ENCODE measurements at regions not wholly inside any gene's neighbourhood (a gene's known extent, or its start where the extent isn't known, plus 50 kb on each side); places are given as distances from the start of the nearest gene placed in this dataset.
A peak's percentile ranks its signal among the peaks of the same experiment; 100 is the strongest.

GRCh38 chr2:18200771-18201170 is 322.3 kb downstream of the KCNS3 start:
- Mint-ChIP-seq H3K4me1 (no peaks in the 10 kb centered on the region), H3K4me3 (no peak overlapping the region), H3K36me3 (ENCODE audit: low read depth) (no peaks in the 10 kb centered on the region), H3K27ac (no peak overlapping the region), H3K27me3 (no peaks in the 10 kb centered on the region), H3K9me3 (no peaks in the 10 kb centered on the region)
- intact Hi-C loops (cut with micrococcal nuclease) = no loop called here
- no peak for DNase-seq

- intact Hi-C loops (cut with micrococcal nuclease) = no loop called here
Observed at GRCh38 chr2:18198677-18199076, 320.2 kb downstream of the KCNS3 start.

GRCh38 chr2:18194161-18194560 is 315.7 kb downstream of the KCNS3 start:
- H3K27ac Mint-ChIP-seq = no peak overlapping the region
- intact Hi-C loops (cut with micrococcal nuclease) = no loop called here
- no peaks in the 10 kb centered on the region for H3K36me3 Mint-ChIP-seq (ENCODE audit: low read depth)
- no peak for DNase-seq
- H3K27me3 Mint-ChIP-seq = no peaks in the 10 kb centered on the region
- H3K4me3 Mint-ChIP-seq = no peak overlapping the region
- H3K9me3 Mint-ChIP-seq = no peaks in the 10 kb centered on the region
- no peaks in the 10 kb centered on the region for H3K4me1 Mint-ChIP-seq

More at GRCh38 chr2:18198677-18199076, 320.2 kb downstream of the KCNS3 start:
- Mint-ChIP-seq H3K27me3 (no peaks in the 10 kb centered on the region), H3K9me3 (no peaks in the 10 kb centered on the region), H3K4me1 (no peaks in the 10 kb centered on the region), H3K27ac (no peak overlapping the region), H3K36me3 (ENCODE audit: low read depth) (no peaks in the 10 kb centered on the region), H3K4me3 (no peak overlapping the region)
- DNase-seq = no peak

GRCh38 chr2:18186816-18187613 is 308.5 kb downstream of the KCNS3 start:
- intact Hi-C loops (cut with micrococcal nuclease) = no loop called here
- H3K4me3 Mint-ChIP-seq = no peak overlapping the region
- no peaks in the 10 kb centered on the region for H3K4me1 Mint-ChIP-seq
- DNase-seq = no peak
- H3K27ac Mint-ChIP-seq = no peak overlapping the region
- no peaks in the 10 kb centered on the region for H3K9me3 Mint-ChIP-seq
- H3K27me3 Mint-ChIP-seq = no peaks in the 10 kb centered on the region
- no peaks in the 10 kb centered on the region for H3K36me3 Mint-ChIP-seq (ENCODE audit: low read depth)

- Mint-ChIP-seq H3K27me3 (no peaks in the 10 kb centered on the region), H3K4me1 (no peaks in the 10 kb centered on the region), H3K4me3 (no peak overlapping the region), H3K36me3 (ENCODE audit: low read depth) (no peaks in the 10 kb centered on the region), H3K27ac (no peak overlapping the region), H3K9me3 (no peaks in the 10 kb centered on the region)
- intact Hi-C loops (cut with micrococcal nuclease) = no loop called here
- no peak for DNase-seq
Observed at GRCh38 chr2:18182861-18183260, 304.4 kb downstream of the KCNS3 start.

- Mint-ChIP-seq H3K9me3 (no peaks in the 10 kb centered on the region), H3K36me3 (ENCODE audit: low read depth) (no peaks in the 10 kb centered on the region), H3K4me3 (no peak overlapping the region), H3K27ac (no peak overlapping the region), H3K4me1 (no peaks in the 10 kb centered on the region), H3K27me3 (no peaks in the 10 kb centered on the region)
- DNase-seq = no peak
- intact Hi-C loops (cut with micrococcal nuclease) = no loop called here
Observed at GRCh38 chr2:18180912-18181311, 302.4 kb downstream of the KCNS3 start.

- H3K36me3 Mint-ChIP-seq (ENCODE audit: low read depth) = no peaks in the 10 kb centered on the region
- no peak overlapping the region for H3K27ac Mint-ChIP-seq
- H3K4me1 Mint-ChIP-seq = no peaks in the 10 kb centered on the region
- H3K4me3 Mint-ChIP-seq = no peak overlapping the region
- H3K9me3 Mint-ChIP-seq = no peaks in the 10 kb centered on the region
- intact Hi-C loops (cut with micrococcal nuclease) = no loop called here
- H3K27me3 Mint-ChIP-seq = no peaks in the 10 kb centered on the region
- no peak for DNase-seq
Observed at GRCh38 chr2:18180031-18180610, 301.7 kb downstream of the KCNS3 start.

- intact Hi-C loops (cut with micrococcal nuclease) = loop anchor here (2.0 kb wide), 1 partner anchor 328 kb away; no protein-coding TSS in a partner anchor
- Mint-ChIP-seq H3K9me3 (no peaks in the 10 kb centered on the region), H3K4me3 (no peak overlapping the region), H3K36me3 (ENCODE audit: low read depth) (no peaks in the 10 kb centered on the region), H3K27me3 (no peaks in the 10 kb centered on the region), H3K27ac (no peak overlapping the region), H3K4me1 (no peaks in the 10 kb centered on the region)
- DNase-seq = peak; percentile 78
Observed at GRCh38 chr2:18178736-18179349, 300.4 kb downstream of the KCNS3 start.

- H3K4me1 Mint-ChIP-seq = no peaks in the 10 kb centered on the region
- H3K9me3 Mint-ChIP-seq = no peaks in the 10 kb centered on the region
- no peaks in the 10 kb centered on the region for H3K36me3 Mint-ChIP-seq (ENCODE audit: low read depth)
- no peak for DNase-seq
- no peak overlapping the region for H3K27ac Mint-ChIP-seq
- H3K4me3 Mint-ChIP-seq = no peak overlapping the region
- no peaks in the 10 kb centered on the region for H3K27me3 Mint-ChIP-seq
- intact Hi-C loops (cut with micrococcal nuclease) = no loop called here
Observed at GRCh38 chr2:18176679-18177215, 298.3 kb downstream of the KCNS3 start.

- Mint-ChIP-seq H3K36me3 (ENCODE audit: low read depth) (no peaks in the 10 kb centered on the region), H3K27ac (no peak overlapping the region), H3K27me3 (no peaks in the 10 kb centered on the region), H3K4me1 (no peaks in the 10 kb centered on the region), H3K4me3 (no peak overlapping the region), H3K9me3 (no peaks in the 10 kb centered on the region)
- intact Hi-C loops (cut with micrococcal nuclease) = no loop called here
- no peak for DNase-seq
Observed at GRCh38 chr2:18172607-18173006, 294.1 kb downstream of the KCNS3 start.

GRCh38 chr2:18171191-18172139 is 293.0 kb downstream of the KCNS3 start:
- H3K4me3 Mint-ChIP-seq = no peak overlapping the region
- H3K27ac Mint-ChIP-seq = no peak overlapping the region
- no peak for DNase-seq
- H3K36me3 Mint-ChIP-seq (ENCODE audit: low read depth) = no peaks in the 10 kb centered on the region
- no peaks in the 10 kb centered on the region for H3K27me3 Mint-ChIP-seq
- H3K4me1 Mint-ChIP-seq = no peaks in the 10 kb centered on the region
- H3K9me3 Mint-ChIP-seq = no peaks in the 10 kb centered on the region
- intact Hi-C loops (cut with micrococcal nuclease) = no loop called here

GRCh38 chr2:18170642-18171041 is 292.2 kb downstream of the KCNS3 start:
- Mint-ChIP-seq H3K27me3 (no peaks in the 10 kb centered on the region), H3K9me3 (no peaks in the 10 kb centered on the region), H3K4me3 (no peak overlapping the region), H3K4me1 (no peaks in the 10 kb centered on the region), H3K27ac (no peak overlapping the region), H3K36me3 (ENCODE audit: low read depth) (no peaks in the 10 kb centered on the region)
- intact Hi-C loops (cut with micrococcal nuclease) = no loop called here
- no peak for DNase-seq

GRCh38 chr2:18169893-18170175 is 291.4 kb downstream of the KCNS3 start:
- H3K27ac Mint-ChIP-seq = no peak overlapping the region
- H3K9me3 Mint-ChIP-seq = no peaks in the 10 kb centered on the region
- DNase-seq = no peak
- no peaks in the 10 kb centered on the region for H3K4me1 Mint-ChIP-seq
- H3K27me3 Mint-ChIP-seq = no peaks in the 10 kb centered on the region
- no peaks in the 10 kb centered on the region for H3K36me3 Mint-ChIP-seq (ENCODE audit: low read depth)
- H3K4me3 Mint-ChIP-seq = no peak overlapping the region
- intact Hi-C loops (cut with micrococcal nuclease) = no loop called here
